HepG2 (cell line): ENCODE measurements at regions not wholly inside any gene's neighbourhood (a gene's known extent, or its start where the extent isn't known, plus 50 kb on each side); places are given as distances from the start of the nearest gene placed in this dataset.

ENCODE experiments used
- ATAC-seq: fragments of 200-7000 bp; cut with Tn5 transposase; 3 replicates; pipeline ENCODE4 v1.9.1; 2020; ENCODE audit warnings: mild to moderate bottlenecking, moderate library complexity
- BruUV-seq: library from RNA; stranded (reverse); fragments of 400-500 nt; replicated peaks from 2 replicates; lab custom pipeline; 2021; lab: Mats Ljungman, UMichigan
- CTCF ChIA-PET: fragments of 300-600 bp; formaldehyde crosslinking; extraction: SDS; loops from one replicate; lab custom pipeline; 2021; ENCODE audit warnings: low total read pairs, inconsistent platforms, low intra/inter-chr PET ratio; lab: Yijun Ruan, JAX
- POLR2A ChIA-PET: fragments of 350-600 bp; sonication (Branson Sonifier 250); formaldehyde crosslinking; loops from one replicate; lab custom pipeline; 2020; ENCODE audit warnings: antibody characterized with exemption, inconsistent platforms; lab: Yijun Ruan, JAX
- DNase-seq: peaks from one replicate; pipeline ENCODE4 v3.0.0-alpha.2; 2015; ENCODE audit warnings: low spot score
- FAIRE-seq: peaks from 3 replicates; lab custom pipeline; 2011; peaks lifted over from hg19 to GRCh38; lab: Jason Lieb, UNC
- H2AFZ ChIP-seq: one replicate; pipeline ENCODE4 v1.6.1; 2011; ENCODE audit warnings: low read length, inconsistent platforms
- H3K27ac ChIP-seq: fragments of 300-600 bp; 3 replicates; pipeline ENCODE4 v1.8.0; 2011; ENCODE audit warnings: mixed run types, mild to moderate bottlenecking, mixed read lengths, low read length, inconsistent platforms; ENCODE audit not compliant: insufficient read depth; ENCODE audit errors: extremely low read length
- H3K27me3 ChIP-seq, 2 experiments: fragments of 200-600 bp in 1 of 2; 2 replicates in 1 of 2; 3 replicates in 1 of 2; pipeline versions ENCODE4 v1.6.0 to v1.8.0; 2011; ENCODE audit warnings: low read length in 2 of 2, mild to moderate bottlenecking in 2 of 2, moderate library complexity in 2 of 2, inconsistent platforms in 1 of 2; ENCODE audit not compliant: insufficient read depth in 2 of 2, control insufficient read depth in 1 of 2
- H3K36me3 ChIP-seq, 2 experiments: fragments of 200-600 bp in 1 of 2; replicated peaks in 1 of 2; 2 replicates in 1 of 2; 3 replicates in 1 of 2; pipeline versions ENCODE4 v1.5.1 to v1.8.0; 2011; ENCODE audit warnings: low read length in 2 of 2, inconsistent platforms in 1 of 2; ENCODE audit not compliant: insufficient read depth in 2 of 2, control insufficient read depth in 1 of 2
- H3K4me1 ChIP-seq: 2 replicates; pipeline ENCODE4 v1.5.1; 2012; ENCODE audit warnings: low read length, inconsistent platforms; ENCODE audit not compliant: insufficient read depth
- H3K4me2 ChIP-seq: 2 replicates; pipeline ENCODE4 v1.6.0; 2011; ENCODE audit warnings: low read depth, low read length, inconsistent platforms
- H3K4me3 ChIP-seq, 3 experiments: fragments of 200-600 bp in 1 of 3; sonication (generic), shearing (Covaris generic) in 1 of 3; replicated peaks in 1 of 3; 2 replicates each; pipeline ENCODE4 v1.5.1; 2011 to 2016; ENCODE audit warnings: low read length in 3 of 3, inconsistent platforms in 2 of 3, low read depth in 2 of 3, mild to moderate bottlenecking in 2 of 3, control low read depth in 1 of 3, mixed read lengths in 1 of 3; ENCODE audit not compliant: insufficient read depth in 1 of 3
- H3K79me2 ChIP-seq: one replicate; pipeline ENCODE4 v1.6.1; 2011; ENCODE audit warnings: low read length, inconsistent platforms; ENCODE audit not compliant: insufficient read depth
- H3K9ac ChIP-seq: 2 replicates; pipeline ENCODE4 v1.6.0; 2011; ENCODE audit warnings: mild to moderate bottlenecking, low read depth, low read length, inconsistent platforms; ENCODE audit not compliant: insufficient read depth
- H3K9me3 ChIP-seq: 2 replicates; pipeline ENCODE4 v1.5.1; 2012; ENCODE audit warnings: mild to moderate bottlenecking, low read length
- H4K20me1 ChIP-seq: 2 replicates; pipeline ENCODE4 v1.6.0; 2011; ENCODE audit warnings: inconsistent platforms, mild to moderate bottlenecking, low read length, moderate library complexity; ENCODE audit not compliant: insufficient read depth
- BHLHE40 ChIP-seq: IDR thresholded peaks from 2 replicates; pipeline ENCODE4 v1.6.1; 2011; ENCODE audit warnings: low read length, improper control_type of control experiment
- FIP1L1 ChIP-seq: fragments of 200-400 bp; formaldehyde crosslinking; IDR thresholded peaks from 2 replicates; pipeline ENCODE4 v1.6.1; 2018; ENCODE audit warnings: low read depth, mild to moderate bottlenecking, low read length, moderate library complexity, borderline replicate concordance; ENCODE audit not compliant: insufficient read depth
- HNRNPL ChIP-seq: fragments of 200-400 bp; formaldehyde crosslinking; IDR thresholded peaks from 2 replicates; pipeline ENCODE4 v1.6.1; 2017; ENCODE audit warnings: mild to moderate bottlenecking, low read depth, low read length
- HOMEZ ChIP-seq: IDR thresholded peaks from 2 replicates; pipeline ENCODE4 v1.6.1; 2016; ENCODE audit warnings: low read depth
- IRF9 ChIP-seq: sonication (generic); formaldehyde crosslinking; IDR thresholded peaks from 2 replicates; pipeline ENCODE4 v1.8.0; 2022; ENCODE audit warnings: missing genetic modification reagents, mild to moderate bottlenecking, borderline replicate concordance
- ISL2 ChIP-seq: sonication (generic); formaldehyde crosslinking; IDR thresholded peaks from 2 replicates; pipeline ENCODE4 v1.5.0; 2020; ENCODE audit warnings: missing genetic modification reagents
- MNT ChIP-seq: fragments of 450-650 bp; IDR thresholded peaks from 2 replicates; pipeline ENCODE4 v1.6.1; 2016
- TMF1 ChIP-seq: sonication (generic); formaldehyde crosslinking; IDR thresholded peaks from 2 replicates; pipeline ENCODE4 v1.8.1; 2022; ENCODE audit warnings: low read depth, missing genetic modification reagents
- ZMYM3 ChIP-seq: sonication (generic); formaldehyde crosslinking; IDR thresholded peaks from 2 replicates; pipeline ENCODE4 v1.5.1; 2020; ENCODE audit warnings: mild to moderate bottlenecking, missing genetic modification reagents
- ZNF121 ChIP-seq: sonication (generic); formaldehyde crosslinking; IDR thresholded peaks from 2 replicates; pipeline ENCODE4 v1.5.0; 2020; ENCODE audit warnings: mild to moderate bottlenecking, missing genetic modification reagents
- ZNF768 ChIP-seq: sonication (generic); formaldehyde crosslinking; IDR thresholded peaks from 2 replicates; pipeline ENCODE4 v1.4.0; 2020; ENCODE audit warnings: missing genetic modification reagents
- WGBS: methylation state at CpG from one replicate; pipeline ENCODE4 v1.1.6; 2017; ENCODE audit warnings: low lambda C conversion rate; 5-methylcytosine and 5-hydroxymethylcytosine counted together
- in situ Hi-C: cut with HindIII; loops from 2 replicates; pipeline ENCODE4 v1.10.0; 2017; ENCODE audit warnings: low pct_unique_long_range_greater_than_20kb; ENCODE audit not compliant: extremely low pct_ligation_motif_present
- intact Hi-C: fragments of 100-400 bp; cut with micrococcal nuclease; formaldehyde crosslinking; loops from one replicate; pipeline ENCODE4 v1.10.0; 2022; ENCODE audit not compliant: unreplicated experiment
- TF ChIP-seq, protein P1 (sequence below): sonication (generic); formaldehyde crosslinking; IDR thresholded peaks from 2 replicates; pipeline ENCODE4 v1.5.0; 2020; ENCODE audit warnings: missing genetic modification reagents

DNA sequence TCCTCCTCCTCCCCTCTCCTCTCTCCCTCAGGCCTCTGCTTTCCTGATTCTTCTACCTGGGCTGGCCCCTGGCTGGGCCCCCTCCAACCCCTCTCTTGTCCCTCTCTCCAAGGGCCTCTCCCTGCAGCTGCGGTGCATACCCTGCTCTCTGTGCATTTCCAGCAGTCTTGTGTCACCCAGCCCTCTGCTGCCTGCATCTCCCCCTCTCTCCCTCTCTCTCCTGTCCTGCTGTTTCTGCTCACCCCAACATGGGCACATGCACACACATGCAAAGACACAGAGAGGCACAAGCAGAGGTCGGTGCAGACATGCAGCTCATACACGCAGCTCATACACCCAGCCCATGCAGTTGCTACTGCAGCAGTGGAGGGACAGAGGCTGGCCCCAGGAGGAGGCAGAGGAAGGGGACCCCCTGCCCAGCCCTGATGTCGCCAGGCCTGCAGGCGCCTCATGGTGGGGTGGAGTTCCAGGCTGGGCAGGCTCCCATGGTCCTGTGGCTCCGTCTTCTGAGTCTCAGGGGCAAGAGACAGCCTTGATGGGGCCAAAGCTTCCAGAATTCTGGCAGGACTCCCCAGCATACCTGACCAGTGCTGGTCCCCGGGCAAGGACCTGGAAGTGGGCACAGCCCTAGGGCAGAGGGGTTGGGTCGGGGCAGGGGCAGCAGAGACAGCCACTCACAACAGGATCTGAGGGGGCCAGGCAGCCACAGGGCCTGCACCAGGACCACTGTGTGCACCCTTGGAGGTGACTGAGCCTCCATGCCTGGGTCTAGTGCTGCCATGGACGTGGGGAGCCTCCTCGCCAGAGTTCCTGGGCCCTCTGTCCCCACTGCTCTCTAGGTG is 216.9 kb downstream of the C9orf50 start (continued):
- TF ChIP-seq, protein P1, sequence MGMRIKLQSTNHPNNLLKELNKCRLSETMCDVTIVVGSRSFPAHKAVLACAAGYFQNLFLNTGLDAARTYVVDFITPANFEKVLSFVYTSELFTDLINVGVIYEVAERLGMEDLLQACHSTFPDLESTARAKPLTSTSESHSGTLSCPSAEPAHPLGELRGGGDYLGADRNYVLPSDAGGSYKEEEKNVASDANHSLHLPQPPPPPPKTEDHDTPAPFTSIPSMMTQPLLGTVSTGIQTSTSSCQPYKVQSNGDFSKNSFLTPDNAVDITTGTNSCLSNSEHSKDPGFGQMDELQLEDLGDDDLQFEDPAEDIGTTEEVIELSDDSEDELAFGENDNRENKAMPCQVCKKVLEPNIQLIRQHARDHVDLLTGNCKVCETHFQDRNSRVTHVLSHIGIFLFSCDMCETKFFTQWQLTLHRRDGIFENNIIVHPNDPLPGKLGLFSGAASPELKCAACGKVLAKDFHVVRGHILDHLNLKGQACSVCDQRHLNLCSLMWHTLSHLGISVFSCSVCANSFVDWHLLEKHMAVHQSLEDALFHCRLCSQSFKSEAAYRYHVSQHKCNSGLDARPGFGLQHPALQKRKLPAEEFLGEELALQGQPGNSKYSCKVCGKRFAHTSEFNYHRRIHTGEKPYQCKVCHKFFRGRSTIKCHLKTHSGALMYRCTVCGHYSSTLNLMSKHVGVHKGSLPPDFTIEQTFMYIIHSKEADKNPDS (CRISPR knock-in tag) = 0 out of 2 replicates have a peak, but pooled peaks have one; percentile 30
- no peak for TF ChIP-seq MNT
- no peak for TF ChIP-seq FIP1L1

GRCh38 chr9:129402931-129403778 is 217.7 kb downstream of the C9orf50 start:
- peaks cover 17 to 58% of the 10 kb centered on the region in 2 experiments for H3K27me3 ChIP-seq
- CTCF ChIA-PET = no interaction called here
- WGBS = 32% methylated on average over 10 of the region's 16 CpGs
- BruUV-seq = no TSS peak
- no peak overlapping the region for H3K27ac ChIP-seq
- H3K4me3 ChIP-seq = no peak overlapping the region
- no peak overlapping the region for H2AFZ ChIP-seq
- in situ Hi-C loops = no loop called here
- intact Hi-C loops = no loop called here
- H3K9ac ChIP-seq = no peak overlapping the region
- H4K20me1 ChIP-seq = no peaks in the 10 kb centered on the region
- H3K79me2 ChIP-seq = no peaks in the 10 kb centered on the region
- H3K4me1 ChIP-seq = peaks cover 84% of the 10 kb centered on the region
- DNase-seq (no peak), FAIRE-seq (no peak), ATAC-seq (no peak)
- H3K4me2 ChIP-seq = no peak overlapping the region
- H3K9me3 ChIP-seq = no peaks in the 10 kb centered on the region
- TF ChIP-seq ZNF768 (CRISPR knock-in tag) = peak; percentile 95
- no peak for TF ChIP-seq HOMEZ (CRISPR knock-in tag)
- no peak for TF ChIP-seq ZNF121
- TF ChIP-seq BHLHE40 = peak; percentile 37; the same call in 1 of the 2 replicates
- 0 out of 2 replicates have a peak, but pooled peaks have one; percentile 48 for TF ChIP-seq ZMYM3
- TF ChIP-seq TMF1 (CRISPR knock-in tag) = no peak
- TF ChIP-seq ISL2 (CRISPR knock-in tag) = no peak
- TF ChIP-seq IRF9 (CRISPR knock-in tag) = no peak
- TF ChIP-seq HNRNPL = no peak
- TF ChIP-seq, all 625 proteins: peak for 3
- H3K36me3 ChIP-seq = no peaks in the 10 kb centered on the region
- POLR2A ChIA-PET = no interaction called here
